GM12872 (cell line): ENCODE measurements at regions not wholly inside any gene's neighbourhood (a gene's known extent, or its start where the extent isn't known, plus 50 kb on each side); places are given as distances from the start of the nearest gene placed in this dataset.

Source experiments
- TF ChIP-seq, protein P1 (sequence below): IDR thresholded peaks from 3 replicates; pipeline ENCODE4 v1.5.1; 2011; ENCODE audit warnings: low read depth, mild to moderate bottlenecking, low read length, moderate library complexity; ENCODE audit not compliant: insufficient read depth

GRCh38 chrX:39164212-39164611, 363.0 kb downstream of the MID1IP1 start:
- TF ChIP-seq, protein P1, sequence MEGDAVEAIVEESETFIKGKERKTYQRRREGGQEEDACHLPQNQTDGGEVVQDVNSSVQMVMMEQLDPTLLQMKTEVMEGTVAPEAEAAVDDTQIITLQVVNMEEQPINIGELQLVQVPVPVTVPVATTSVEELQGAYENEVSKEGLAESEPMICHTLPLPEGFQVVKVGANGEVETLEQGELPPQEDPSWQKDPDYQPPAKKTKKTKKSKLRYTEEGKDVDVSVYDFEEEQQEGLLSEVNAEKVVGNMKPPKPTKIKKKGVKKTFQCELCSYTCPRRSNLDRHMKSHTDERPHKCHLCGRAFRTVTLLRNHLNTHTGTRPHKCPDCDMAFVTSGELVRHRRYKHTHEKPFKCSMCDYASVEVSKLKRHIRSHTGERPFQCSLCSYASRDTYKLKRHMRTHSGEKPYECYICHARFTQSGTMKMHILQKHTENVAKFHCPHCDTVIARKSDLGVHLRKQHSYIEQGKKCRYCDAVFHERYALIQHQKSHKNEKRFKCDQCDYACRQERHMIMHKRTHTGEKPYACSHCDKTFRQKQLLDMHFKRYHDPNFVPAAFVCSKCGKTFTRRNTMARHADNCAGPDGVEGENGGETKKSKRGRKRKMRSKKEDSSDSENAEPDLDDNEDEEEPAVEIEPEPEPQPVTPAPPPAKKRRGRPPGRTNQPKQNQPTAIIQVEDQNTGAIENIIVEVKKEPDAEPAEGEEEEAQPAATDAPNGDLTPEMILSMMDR: no peak

- TF ChIP-seq, protein P1: no peak
Measured at GRCh38 chrX:39165185-39165584, 363.9 kb downstream of the MID1IP1 start.

- TF ChIP-seq, protein P1: no peak
Measured at GRCh38 chrX:39165773-39166172, 364.5 kb downstream of the MID1IP1 start.

DNA sequence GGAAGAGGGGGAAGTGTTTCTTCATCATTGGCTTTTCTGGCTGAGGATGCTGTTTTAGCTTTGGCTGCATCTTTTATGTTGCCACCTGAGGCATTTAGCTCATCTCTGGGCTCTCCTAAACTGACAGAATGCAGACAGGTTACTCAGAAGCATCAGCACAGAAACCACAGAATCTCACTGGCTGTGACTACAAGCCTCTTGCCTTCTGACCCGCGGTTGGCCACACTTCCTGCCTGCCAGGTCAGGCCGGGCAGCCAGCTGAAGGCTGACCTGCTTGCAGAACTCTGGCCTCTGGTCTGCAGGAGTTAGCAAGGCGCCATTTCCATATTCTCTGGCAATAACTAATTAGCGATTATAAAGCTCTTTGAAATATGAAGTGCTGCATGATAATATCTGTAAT, 366.5 kb downstream of the MID1IP1 start:
- TF ChIP-seq, protein P1: no peak

- TF ChIP-seq, protein P1: no peak
Measured at GRCh38 chrX:39168609-39169008, 367.4 kb downstream of the MID1IP1 start.

GRCh38 chrX:39169976-39170375, 368.7 kb downstream of the MID1IP1 start:
- TF ChIP-seq, protein P1: no peak

DNA sequence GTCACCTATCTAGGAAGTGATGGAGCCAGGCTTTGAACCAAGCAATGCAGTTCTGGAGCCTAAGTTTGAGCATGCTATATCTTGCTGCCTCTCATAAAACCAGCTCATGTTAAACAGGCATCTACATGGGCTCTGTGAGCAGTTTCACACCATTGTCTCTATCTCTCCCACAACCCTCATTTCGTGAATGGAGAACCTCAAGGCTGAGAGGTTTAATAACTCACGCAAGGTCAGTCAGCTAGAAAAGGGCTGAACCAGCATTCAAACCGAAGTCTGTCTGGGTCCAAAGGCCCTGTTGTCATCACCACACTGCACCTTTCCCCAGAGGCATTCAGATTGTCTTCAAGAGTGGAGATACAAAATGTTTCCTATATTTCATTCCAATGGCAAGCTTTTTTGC, 369.2 kb downstream of the MID1IP1 start:
- TF ChIP-seq, protein P1: no peak

- TF ChIP-seq, protein P1: no peak
Measured at GRCh38 chrX:39171686-39172085, 370.4 kb downstream of the MID1IP1 start.
